ENCODE measurements at regions not wholly inside any gene's neighbourhood (a gene's known extent, or its start where the extent isn't known, plus 50 kb on each side); places are given as distances from the start of the nearest gene placed in this dataset.

DNA sequence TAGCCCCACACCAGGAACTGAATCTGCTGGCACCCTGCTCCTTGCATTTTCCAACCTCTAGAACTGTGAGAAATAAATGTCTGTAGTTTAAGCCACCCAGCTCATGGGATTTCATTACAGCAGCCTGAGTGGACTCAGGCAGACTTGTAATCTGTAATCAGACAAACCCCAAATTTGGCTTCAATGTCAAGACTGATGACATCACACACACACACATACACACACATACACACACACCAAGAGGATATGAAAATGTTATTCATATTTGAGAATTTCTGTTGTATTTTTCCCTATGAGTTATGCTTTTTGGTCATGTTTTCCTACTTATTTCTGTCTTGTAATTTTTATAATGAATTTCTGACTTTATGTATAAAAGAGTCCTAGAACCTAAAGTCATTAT, 83.8 kb upstream of the GLI2 start:
- Mint-ChIP-seq H3K36me3 (ENCODE audit: low read depth) (peaks cover 12% of the 10 kb centered on the region), H3K4me3 (ENCODE audit: unreplicated experiment) (no peak overlapping the region), H3K4me1 (ENCODE audit: low read depth) (peaks cover 3% of the 10 kb centered on the region), H3K27ac (ENCODE audit: unreplicated experiment) (no peak overlapping the region), H3K27me3 (ENCODE audit: low read depth) (peaks cover 4% of the 10 kb centered on the region), H3K9me3 (ENCODE audit: low read depth) (peaks cover 42% of the 10 kb centered on the region)
- no peak for DNase-seq (ENCODE audit: low spot score)
- TF ChIP-seq, protein P1, sequence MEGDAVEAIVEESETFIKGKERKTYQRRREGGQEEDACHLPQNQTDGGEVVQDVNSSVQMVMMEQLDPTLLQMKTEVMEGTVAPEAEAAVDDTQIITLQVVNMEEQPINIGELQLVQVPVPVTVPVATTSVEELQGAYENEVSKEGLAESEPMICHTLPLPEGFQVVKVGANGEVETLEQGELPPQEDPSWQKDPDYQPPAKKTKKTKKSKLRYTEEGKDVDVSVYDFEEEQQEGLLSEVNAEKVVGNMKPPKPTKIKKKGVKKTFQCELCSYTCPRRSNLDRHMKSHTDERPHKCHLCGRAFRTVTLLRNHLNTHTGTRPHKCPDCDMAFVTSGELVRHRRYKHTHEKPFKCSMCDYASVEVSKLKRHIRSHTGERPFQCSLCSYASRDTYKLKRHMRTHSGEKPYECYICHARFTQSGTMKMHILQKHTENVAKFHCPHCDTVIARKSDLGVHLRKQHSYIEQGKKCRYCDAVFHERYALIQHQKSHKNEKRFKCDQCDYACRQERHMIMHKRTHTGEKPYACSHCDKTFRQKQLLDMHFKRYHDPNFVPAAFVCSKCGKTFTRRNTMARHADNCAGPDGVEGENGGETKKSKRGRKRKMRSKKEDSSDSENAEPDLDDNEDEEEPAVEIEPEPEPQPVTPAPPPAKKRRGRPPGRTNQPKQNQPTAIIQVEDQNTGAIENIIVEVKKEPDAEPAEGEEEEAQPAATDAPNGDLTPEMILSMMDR (IDR thresholded peaks at IDR 0.05) = no peak

DNA sequence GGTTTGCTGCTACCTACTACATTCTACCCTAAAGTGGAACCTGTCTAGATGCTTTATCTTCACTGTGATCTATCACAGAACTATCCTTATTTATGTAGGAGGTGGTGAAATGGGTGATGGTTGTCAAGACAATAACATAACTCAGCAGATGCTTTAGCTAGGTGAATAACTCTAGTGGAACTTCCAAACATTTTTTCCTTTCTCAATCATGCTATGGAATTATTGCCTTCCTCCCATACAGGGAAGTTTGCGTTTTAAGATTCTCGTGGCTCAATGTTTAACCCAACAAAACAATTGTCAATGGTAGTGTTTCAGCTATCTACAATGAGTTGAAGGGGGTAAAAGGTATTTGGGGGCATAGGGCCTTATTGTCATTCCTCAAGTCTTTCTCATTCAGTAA, 82.6 kb upstream of the GLI2 start:
- DNase-seq (ENCODE audit: low spot score) = no peak
- Mint-ChIP-seq H3K36me3 (ENCODE audit: low read depth) (peaks cover 12% of the 10 kb centered on the region), H3K9me3 (ENCODE audit: low read depth) (peaks cover 38% of the 10 kb centered on the region), H3K4me3 (ENCODE audit: unreplicated experiment) (no peak overlapping the region), H3K4me1 (ENCODE audit: low read depth) (no peaks in the 10 kb centered on the region), H3K27me3 (ENCODE audit: low read depth) (peaks cover 8% of the 10 kb centered on the region), H3K27ac (ENCODE audit: unreplicated experiment) (no peak overlapping the region)
- TF ChIP-seq, protein P1 (IDR thresholded peaks at IDR 0.05) = no peak

DNA sequence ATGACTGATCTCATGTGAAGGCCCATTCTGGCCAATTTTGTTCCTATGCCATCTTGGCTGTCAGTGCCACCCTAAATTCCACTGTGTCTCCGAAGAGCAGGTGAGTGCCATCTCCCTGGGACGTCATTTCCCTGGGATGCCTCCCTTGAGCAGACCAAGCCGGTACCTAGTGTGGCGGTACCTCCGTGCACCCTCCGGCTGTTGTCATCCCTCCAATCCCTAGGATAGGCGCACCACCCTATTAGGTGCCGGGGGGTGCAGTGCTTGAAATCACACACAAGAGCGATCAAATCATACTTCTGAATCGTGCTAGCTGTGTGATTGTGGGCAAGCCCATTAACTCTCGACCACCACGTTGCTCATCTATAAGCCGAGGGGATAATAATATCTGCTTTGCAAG, 81.8 kb upstream of the GLI2 start:
- H3K4me3 Mint-ChIP-seq (ENCODE audit: unreplicated experiment) = no peak overlapping the region
- H3K36me3 Mint-ChIP-seq (ENCODE audit: low read depth) = peaks cover 12% of the 10 kb centered on the region
- peaks cover 38% of the 10 kb centered on the region for H3K9me3 Mint-ChIP-seq (ENCODE audit: low read depth)
- H3K4me1 Mint-ChIP-seq (ENCODE audit: low read depth) = peaks cover 3% of the 10 kb centered on the region
- DNase-seq (ENCODE audit: low spot score) = no peak
- no peak overlapping the region for H3K27ac Mint-ChIP-seq (ENCODE audit: unreplicated experiment)
- peaks cover 8% of the 10 kb centered on the region for H3K27me3 Mint-ChIP-seq (ENCODE audit: low read depth)
- TF ChIP-seq, protein P1 (IDR thresholded peaks at IDR 0.05) = no peak

DNA sequence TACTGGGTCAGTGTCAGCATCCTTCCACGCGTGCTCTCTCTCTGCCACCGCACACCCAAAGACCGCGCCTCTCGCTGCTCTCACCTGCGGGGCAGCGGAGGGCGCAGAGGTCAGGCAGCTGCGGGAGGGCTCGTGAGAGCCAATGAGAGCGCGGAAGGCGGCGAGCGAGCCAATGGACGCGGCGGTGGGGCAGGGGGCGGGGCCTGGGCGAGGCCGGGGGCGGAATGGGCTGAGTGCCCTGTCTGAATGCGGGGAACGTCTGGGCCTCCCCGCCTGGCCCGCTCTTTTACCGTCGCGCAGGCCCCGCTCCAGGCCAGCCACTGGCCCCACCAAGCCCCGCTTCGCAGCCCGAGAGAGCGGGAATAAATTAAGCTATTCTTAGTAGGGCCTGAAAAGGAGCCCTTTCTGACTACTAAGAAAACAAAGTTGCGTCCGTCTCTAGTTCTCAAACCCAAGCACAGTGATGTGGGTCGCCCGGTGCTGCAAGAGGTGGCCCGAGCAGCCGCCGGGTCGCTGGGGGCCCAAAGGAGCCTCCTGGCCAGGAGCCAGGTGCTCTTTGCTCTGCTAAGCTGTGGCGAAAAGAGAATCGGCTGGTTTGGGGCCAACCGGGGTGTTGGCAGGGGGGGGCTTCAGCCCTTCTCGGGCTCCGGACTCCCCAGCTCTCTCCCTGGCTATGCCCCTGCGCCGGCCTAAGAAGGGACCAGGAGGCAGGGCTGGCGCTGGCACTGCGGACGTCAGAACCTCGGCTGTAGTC, 81.1 kb upstream of the GLI2 start:
- Mint-ChIP-seq H3K27me3 (ENCODE audit: low read depth) (peaks cover 12% of the 10 kb centered on the region), H3K36me3 (ENCODE audit: low read depth) (peaks cover 12% of the 10 kb centered on the region), H3K4me3 (ENCODE audit: unreplicated experiment) (no peak overlapping the region), H3K27ac (ENCODE audit: unreplicated experiment) (no peak overlapping the region), H3K9me3 (ENCODE audit: low read depth) (peaks cover 33% of the 10 kb centered on the region), H3K4me1 (ENCODE audit: low read depth) (peaks cover 4% of the 10 kb centered on the region)
- TF ChIP-seq, protein P1 (IDR thresholded peaks at IDR 0.05) = no peak
- no peak for DNase-seq (ENCODE audit: low spot score)

DNA sequence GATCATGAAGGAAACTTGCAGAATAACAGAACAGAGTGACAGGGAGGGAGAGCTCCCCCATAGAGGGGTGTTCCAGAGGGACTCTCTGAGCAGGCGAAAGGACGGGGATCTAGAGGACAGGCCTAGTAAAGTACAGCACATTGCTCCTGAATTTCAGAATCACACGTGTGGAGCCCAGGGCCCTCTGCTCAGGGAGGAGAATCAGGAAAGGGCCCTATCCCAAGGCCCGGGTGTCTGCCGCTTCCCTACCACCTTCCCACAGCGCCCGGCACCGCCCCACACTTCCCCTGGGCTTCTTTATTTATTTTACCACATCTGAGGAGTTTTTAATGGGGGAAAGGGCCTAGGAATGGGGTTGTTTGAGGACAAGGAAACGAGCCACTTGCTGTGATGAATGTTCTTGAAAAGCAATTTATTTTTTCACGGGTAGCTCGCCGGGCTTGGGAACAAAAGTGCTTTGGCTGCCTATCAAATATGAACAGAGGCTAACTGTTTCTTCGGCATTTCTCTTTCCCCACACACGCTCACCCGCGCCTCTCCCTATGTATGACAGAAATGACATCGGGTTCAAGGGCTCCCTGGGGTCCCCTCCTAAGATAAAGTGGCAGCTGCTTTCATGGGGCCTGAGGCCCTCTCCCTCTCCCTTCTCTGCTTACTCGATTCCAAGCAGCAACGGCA, 79.3 kb upstream of the GLI2 start:
- Mint-ChIP-seq H3K27ac (ENCODE audit: unreplicated experiment) (no peak overlapping the region), H3K9me3 (ENCODE audit: low read depth) (peaks cover 16% of the 10 kb centered on the region), H3K4me3 (ENCODE audit: unreplicated experiment) (no peak overlapping the region), H3K4me1 (ENCODE audit: low read depth) (peaks cover 4% of the 10 kb centered on the region), H3K36me3 (ENCODE audit: low read depth) (no peaks in the 10 kb centered on the region), H3K27me3 (ENCODE audit: low read depth) (peaks cover 18% of the 10 kb centered on the region)
- no peak for DNase-seq (ENCODE audit: low spot score)
- TF ChIP-seq, protein P1 (IDR thresholded peaks at IDR 0.05) = no peak
